ENCODE measurements at regions not wholly inside any gene's neighbourhood (a gene's known extent, or its start where the extent isn't known, plus 50 kb on each side); places are given as distances from the start of the nearest gene placed in this dataset.

DNA sequence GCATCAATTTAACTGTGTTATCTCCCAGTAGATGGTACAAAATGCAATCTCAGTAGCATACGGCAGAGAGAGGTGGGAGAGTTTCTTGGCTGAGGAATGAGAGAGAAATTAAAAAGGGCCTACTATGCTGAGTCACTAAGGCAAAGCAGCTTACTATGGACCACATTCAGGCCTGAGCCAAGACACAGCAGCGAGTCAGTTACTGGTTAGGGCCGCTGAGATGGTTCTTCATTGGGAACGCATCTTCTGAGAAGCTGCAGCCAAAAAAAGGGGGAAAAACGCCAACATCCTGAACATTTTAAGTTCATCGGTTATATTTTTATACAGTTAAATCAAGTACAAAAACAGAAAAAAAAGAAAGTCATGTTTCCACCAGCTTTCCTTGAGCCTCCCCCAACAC, 61.1 kb upstream of the BDNF start:
- no peak for TF ChIP-seq CTCF (IDR thresholded peaks at IDR 0.05; ENCODE audit: insufficient read depth, low read depth, low read length)
- no peak for TF ChIP-seq EZH2 (IDR thresholded peaks at IDR 0.05; ENCODE audit: insufficient read depth, low read length)

All from astrocyte (in vitro differentiated cells and primary cell).